NCI-H2227 (cell line): ENCODE measurements at regions not wholly inside any gene's neighbourhood (a gene's known extent, or its start where the extent isn't known, plus 50 kb on each side); places are given as distances from the start of the nearest gene placed in this dataset.

Source experiments
- DNase-seq: peaks from one replicate; lab custom pipeline; 2025; ENCODE audit not compliant: unreplicated experiment; lab: John Stamatoyannopoulos, UW

DNA sequence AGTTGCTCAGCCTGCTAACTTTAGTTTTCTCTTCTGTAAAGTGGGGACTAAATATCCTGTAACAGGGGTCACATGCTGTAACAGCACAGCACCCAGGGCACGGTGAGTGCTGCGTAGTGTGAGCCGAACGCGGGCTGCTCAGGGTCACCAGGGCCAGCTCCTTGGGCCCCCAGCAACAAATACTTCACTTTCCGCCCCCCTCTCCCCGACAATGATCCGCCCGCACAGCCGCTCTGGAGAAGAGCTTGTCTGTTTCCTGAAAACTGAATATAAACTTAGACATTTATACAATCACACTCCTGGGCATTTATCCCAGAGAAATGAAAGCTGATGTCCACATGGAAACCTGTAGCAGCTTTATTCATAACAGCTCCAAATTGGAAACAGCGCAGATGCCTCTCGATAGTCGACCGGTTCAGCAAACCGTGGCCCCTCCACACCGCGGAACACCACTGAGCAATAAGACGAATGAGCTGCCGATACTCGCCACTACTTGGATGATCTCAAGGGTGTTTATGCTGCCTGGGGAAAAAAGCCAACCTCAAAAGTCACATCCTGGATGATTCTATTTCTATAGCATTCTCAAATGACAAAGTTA lies 267.2 kb downstream of the PARN start:
- no peak for DNase-seq

DNA sequence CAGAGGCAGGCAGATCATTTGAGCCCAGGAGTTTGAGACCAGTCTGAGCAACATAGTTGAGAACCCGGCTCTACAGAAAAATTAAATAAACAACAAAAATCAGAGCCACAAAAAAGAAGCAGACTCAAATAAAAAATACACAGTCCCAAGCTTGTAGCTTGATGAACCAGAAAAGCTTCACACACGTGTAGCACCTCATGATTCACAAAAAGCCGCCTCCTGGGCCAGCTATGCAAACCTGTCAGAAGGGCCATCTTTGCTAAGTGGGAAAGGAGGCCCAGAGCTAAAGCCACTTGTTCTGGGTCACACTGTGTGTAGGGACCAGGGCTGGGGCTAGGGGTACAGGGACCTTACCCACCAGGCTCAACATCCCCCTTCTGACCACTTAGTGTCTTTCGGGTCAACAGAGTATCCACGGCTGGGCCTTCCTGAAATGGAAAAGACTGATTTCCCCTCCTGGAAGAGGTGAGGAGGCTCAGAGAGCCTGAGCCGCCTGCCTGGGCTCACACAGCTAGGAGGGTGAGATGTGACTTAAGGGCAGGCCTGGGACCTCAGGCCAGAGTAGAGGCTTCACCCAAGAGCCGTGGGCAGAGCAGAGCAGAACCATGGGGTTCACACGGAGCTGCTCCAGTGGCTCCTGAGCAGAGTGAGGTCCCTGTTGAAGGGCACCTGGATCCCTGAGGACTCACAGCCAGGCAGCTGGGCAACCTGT lies 269.6 kb downstream of the PARN start:
- no peak for DNase-seq

DNA sequence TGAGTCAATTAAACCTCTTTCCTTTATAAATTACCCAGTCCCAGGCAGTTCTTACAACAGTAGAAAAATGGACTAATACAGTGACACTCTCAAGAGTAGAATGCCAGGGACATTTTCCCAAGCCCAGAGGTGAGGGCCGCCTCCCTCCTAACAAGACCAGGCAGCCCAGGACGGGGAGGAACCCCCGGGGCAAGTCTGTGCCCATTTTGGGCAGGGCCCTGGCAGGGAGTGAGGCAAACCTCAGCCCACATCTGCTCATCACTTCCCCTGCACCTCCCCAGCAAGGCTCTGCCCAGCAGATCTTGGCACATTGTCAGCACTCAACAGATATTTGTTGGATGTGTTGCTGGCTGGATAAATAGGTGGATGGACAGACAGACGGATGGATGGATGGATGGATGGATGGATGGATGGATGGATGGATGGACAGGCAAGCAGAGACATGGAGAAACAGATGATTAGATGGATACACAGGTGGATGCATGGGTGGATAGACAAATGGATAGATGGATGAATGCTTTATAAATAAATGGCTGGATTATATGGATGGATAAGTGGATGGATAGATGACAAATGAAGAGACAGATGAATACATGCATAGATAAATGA lies 271.3 kb downstream of the PARN start:
- DNase-seq: no peak

DNA sequence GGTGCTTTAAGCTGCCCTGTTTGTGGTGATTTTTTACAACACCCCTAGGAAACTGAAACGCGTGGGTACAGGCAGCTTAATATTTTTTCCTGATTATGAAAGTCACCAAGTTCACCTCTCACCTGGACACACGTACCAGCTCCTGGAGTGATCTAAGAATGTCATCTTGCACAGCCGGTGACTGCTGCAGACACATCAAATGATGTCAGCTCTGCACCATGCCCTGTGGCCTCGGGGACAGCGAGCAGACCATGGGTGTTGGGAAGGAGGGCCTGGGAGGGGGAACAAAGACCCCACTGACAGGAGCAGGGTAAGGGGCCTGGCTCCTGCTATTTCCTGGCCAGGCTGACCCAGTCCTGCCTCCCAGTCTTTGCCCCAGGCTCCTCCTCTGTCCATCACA lies 272.7 kb downstream of the PARN start:
- no peak for DNase-seq

DNA sequence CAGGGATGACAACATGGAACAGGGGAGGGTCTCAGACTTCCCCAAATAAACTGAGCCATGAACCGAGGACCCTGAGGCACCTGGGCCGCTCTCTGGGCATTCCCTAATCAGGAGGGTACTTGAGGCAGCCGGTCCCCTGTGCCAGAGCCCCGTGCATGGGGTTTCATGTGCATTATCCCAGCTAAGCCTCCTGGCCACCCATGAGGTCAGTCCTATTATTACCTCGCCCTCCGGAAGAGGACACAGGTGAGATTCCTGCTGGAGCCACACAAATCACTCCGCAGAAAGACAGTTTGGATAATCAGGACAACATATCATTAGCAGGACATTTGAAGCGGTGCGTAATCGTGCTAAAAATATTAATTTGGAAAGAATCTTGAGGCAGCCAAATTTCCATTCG lies 274.0 kb downstream of the PARN start:
- no peak for DNase-seq

DNA sequence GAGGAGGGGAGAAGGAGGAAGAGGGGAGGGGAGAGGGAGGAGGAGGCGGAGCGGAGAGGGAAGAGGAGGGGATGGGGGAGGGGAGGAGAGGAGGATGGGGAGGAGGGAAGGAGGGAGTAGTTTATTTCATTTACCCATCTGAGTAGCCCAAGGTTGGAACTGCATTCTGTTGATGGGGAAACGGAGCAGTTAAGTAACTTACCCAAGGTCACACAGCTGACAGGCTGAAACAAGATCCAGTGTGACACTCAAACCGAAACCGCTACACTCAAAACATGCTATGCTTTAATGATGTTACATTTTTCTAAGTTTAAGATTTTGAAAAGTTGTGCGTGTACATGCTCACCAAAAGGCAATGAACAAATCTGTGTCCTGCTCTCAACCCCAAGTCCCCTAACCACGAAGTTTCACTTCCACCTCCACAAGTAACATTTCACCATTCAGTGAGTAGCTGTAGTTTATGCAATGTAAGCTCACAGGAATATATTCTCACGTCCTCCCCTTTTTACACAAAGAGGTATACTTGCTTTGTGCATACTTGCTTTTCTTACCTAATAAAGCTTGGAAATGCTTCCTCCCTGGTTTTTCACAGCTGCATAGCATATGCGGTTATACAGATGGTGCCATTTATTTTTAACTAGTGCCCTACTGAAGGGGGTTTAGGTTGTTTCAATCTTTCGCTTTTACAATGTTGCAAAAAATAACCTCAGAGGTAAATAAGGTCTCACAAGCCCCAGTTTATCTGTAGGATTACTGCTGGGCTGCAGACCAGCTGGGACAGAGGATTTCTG lies 275.3 kb downstream of the PARN start:
- no peak for DNase-seq

DNA sequence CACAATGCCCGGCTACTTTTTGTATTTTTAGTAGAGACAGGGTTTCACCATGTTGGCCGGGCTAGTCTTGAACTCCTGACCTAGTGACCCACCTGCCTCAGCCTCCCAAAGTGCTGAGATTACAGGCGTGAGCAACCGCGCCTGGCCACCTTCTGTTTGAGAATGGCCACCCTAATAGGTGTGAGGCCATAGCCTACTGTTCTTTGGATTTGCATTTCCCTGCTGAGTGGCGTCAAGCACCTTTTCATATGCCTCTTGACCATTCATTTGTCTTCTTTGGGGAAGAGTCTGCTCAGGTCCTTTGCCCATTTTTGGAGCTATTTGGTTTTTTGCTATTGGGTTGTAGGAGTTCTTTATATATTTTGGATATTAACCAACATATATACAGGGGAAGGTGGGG lies 276.7 kb downstream of the PARN start:
- no peak for DNase-seq

DNA sequence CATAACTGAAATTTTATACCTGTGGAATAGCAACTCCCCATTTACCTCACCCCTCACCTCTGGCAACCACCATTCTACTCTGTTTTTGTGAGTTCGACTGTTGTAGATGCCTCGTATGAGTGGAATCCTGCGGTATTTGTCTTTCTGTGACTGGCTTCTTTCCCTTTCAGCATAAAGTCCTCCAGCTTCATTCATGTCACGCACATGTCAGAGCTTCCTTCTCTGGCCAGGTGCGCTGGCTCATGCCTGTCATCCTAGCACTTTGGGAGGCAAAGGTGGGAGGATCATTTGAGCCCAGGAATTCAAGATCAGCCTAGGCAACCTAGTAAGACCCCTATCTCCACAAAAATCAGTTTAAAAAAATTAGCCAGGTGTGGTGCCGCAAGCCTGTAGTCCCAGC lies 278.4 kb downstream of the PARN start:
- DNase-seq: no peak

DNA sequence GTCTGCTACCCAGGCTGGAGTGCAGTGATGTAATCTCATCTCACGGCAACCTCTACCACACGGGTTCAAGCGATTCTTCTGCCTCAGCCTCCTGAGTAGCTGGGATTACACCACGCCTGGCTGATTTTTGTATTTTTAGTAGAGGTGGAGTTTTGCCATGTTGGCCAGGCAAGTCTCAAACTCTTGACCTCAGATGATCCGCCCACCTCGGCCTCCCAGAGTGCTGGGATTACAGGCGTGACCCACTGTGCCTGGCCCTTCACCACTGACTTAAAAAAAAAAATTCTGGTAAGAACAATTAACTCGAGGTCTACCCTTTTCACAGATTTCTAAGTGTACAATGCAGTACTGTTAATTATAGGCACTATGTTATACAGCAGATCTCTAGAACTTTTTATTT lies 279.4 kb downstream of the PARN start:
- no peak for DNase-seq

DNA sequence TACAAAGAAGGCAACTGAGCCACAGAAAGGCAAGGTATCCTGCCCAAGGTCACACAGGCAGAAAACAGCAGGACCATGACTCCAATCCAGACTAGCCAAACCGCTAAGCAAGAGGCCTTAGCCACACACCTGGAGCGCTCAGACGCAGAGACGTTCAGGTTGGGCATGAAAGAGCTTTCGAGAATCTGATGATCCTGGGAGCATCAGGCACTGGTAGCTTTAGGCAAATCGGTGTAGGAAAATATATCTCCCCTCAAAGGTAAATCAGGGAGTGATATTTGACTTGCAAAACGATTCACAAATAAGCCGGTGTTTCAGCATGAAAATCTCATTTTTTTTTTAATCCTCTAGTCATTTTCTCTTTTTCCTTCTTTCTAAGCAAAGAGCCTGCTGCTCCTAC lies 279.0 kb downstream of the MRTFB start:
- DNase-seq: no peak

DNA sequence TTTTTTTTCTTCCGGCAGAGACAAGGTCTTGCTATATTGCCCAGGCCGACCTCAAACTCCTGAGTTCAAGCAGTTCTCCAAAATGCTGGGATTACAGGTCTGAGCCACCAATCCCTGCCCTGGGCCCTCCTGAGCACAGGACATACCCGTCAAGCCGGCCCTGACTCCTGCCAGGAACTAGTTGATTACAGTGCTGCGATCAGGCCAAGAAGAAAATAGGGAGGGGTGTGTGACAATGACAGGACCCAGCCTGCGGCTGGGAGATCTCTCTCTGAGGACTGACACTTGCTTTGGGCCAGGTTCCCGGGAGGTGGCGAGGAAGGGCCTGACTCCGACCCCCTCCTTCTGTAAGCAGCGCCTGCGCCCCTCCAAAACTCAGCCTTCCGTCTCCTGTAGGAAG lies 276.6 kb downstream of the MRTFB start:
- no peak for DNase-seq

DNA sequence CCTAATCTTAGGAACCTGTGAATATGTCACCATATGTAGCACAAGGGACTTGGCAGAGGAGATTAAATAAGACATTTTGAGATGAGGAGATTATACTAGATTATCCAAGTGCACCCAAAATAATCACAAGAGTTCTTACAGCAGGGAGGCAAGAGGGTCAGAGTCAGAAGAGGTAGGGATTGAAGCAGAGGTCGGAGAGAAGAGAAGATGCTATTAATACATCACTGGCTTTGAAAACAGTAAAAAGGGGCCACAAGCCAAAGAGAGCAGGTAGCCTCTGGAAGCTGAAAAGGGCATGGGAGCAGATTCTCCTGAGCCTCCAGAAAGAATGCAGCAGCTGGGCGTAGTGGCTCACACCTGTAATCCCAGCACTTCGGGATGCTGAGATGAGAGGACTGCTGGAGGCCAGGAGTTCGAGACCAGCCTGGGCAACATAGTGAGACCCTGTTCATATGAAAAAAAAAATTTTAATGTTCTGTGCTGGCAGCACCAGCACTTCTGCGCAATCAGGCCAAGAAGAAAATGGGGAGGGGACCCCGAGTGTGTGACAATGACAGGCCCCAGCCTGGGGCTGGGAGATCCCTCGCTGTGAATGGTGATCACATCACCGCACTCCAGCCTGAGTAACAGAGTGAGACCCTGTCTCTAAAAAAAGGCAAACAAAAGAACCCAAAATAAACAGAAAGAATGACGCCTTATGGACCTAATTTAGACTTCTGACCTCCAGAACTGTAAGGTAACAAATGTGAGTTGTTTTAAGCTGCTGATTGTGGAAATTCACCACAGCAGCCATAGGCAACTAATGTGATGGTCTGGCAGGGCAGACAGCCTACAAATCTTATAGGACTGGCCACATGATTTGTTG lies 275.4 kb downstream of the MRTFB start:
- no peak for DNase-seq

DNA sequence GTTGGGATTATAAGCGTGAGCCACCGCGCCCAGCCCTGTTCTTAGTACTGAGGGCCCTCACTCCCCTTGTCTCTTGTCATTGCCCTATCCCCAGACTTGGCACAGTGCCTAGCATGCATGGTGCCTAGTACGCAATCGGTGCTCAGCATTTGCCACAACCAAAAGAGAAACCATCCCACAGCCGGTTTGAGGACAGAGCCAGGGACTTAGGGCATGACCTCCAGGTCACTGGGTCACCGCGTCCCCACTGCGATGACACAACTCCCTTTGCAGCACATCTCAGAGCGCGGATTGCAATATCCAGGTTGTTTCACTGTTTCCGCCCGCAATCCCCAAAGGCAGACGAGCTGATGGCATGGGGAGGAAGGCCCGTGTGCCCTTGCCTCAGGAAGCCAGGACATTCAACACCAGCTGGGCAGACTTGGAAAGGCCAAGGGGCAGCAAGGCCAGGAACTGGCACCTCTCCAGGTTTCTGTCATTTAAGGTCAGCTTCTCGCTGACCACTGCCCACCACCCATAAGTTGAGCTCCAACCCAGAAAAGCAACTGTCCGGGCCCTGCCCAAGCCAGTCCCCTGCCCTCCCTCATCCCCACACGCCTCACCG lies 274.5 kb downstream of the MRTFB start:
- DNase-seq: no peak

DNA sequence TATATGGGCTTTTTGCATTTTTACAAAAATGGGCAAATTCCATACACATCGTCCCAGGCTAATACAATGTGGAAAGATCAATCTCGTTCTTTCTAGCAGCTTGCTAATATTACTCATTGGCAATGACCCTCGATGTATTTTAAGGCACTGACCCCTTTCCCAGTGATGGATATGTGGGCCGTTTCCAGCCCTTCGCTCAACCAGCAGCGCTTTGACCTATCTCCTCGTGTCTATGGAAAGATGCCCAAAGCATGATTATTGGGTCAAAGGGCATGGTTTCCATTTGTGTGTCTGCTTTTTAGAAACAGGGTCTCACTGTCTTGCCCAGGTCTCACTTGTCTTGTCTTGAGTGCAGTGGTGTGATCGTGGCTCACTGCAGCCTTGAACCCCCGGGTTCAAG lies 273.8 kb downstream of the MRTFB start:
- DNase-seq: no peak

DNA sequence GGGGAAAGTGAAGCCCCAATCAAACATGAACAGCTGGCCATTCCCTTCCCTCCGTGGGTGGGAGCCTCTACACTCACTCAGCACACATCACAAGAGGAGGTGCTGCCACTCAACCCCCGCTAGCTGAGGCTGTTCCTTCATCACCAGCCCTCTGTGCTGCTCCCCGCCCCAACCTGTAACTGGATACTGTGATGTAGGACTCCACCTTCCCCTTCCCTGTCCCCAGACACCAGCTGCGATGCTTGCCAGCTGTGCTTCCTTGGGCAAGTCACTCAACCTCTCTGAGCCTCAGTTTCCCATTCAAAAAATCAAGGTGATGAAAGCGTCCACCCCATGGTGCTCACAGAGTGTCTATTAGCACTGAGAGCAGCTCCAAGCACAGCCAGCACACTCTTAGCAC lies 273.2 kb downstream of the MRTFB start:
- no peak for DNase-seq

DNA sequence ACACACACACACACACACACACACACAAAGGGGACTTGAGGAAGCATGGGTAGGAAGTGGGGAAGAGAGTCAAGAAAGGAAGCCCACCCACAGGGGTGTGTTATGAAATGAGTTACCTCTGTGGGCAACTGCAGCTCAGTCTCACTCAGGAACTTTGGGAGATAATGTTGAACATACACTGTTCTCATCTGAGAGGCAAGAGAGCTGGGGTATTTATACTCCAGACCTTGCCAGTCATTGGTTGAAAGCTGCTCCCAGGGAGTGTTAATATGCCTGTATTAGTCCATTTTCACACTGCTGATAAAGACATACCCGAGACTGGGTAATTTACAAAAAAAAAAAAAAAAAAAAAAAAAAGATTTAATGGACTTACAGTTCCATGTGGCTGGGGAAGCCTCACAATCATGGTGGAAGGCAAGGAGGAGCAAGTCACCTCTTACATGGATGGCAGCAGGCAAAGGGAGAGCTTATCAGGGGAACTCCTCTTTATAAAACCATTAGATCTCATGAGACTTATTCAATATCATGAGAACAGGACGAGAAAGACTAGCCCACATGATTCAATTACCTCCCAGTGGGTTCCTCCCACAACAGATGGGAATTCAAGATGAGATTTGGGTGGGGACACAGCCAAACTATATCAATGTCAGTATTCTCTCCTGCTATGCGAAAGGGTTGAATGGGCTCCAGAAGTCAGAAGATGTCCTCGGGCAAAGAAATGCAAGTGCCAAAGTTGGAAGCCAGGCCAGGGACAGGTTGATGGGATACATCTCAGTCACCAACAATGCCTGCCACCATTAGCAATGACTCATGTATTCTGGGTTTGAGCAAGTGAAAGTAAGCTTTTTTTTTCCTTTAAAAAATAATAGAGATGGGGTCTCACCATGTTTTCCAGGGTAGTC lies 270.5 kb downstream of the MRTFB start:
- no peak for DNase-seq

DNA sequence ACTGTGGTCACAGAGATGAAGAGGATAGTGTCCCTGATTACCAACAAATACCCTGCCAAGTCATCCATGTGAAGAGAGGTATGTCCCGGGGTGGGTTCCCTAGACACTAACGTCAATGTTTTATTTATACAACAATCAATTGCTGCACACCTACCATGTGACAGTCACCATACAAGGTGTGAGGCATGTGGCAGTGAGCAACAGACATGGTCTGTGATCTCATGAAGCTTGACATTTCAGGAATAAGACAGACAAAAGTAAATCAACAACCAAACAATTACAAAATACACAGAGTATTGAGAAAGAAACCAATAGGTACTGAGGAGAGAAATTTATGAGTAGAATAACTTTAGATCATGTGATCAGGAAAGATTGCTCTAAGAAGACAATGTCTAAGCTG lies 268.6 kb downstream of the MRTFB start:
- no peak for DNase-seq

DNA sequence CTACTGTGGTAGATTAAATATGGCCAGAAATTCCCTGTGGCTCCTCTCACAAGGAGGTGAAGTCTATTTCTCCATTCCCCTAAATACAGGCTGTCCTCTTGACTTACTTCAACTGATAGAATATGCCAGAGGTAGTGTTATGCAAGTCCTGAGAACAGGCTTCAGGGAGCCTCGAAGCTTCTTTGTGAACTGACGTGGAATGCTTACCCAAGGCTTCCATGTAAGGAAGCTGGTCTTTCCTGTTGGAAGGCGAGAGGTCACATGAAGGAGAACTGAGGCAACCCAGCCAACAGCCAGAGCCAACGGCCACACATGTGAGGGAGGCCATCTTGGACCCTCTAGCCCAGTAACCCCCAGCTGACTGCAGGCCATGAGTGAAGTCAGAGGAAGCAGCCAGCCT lies 267.9 kb downstream of the MRTFB start:
- no peak for DNase-seq

DNA sequence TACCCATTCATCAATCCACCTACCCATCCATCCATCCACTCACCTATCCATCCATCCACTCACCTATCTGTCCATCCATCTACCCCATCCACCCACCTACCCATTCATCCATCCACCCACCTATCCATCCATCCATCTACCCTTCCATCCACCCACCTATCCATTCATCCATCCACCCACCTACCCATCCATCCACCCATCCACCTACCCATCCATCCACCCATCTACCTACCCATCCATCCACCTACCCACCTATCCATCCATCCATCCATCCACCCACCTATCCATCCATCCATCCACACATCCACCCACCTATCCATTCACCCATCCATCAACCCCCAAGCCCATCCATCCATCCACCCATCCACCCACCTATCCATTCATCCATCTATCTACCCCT lies 267.1 kb downstream of the MRTFB start:
- no peak for DNase-seq
